ENCODE measurements at regions not wholly inside any gene's neighbourhood (a gene's known extent, or its start where the extent isn't known, plus 50 kb on each side); places are given as distances from the start of the nearest gene placed in this dataset.
A peak's percentile ranks its signal among the peaks of the same experiment; 100 is the strongest.

- no peak for DNase-seq
Observed at GRCh38 chr13:111519041-111519440, 198.6 kb downstream of the TEX29 start.

GRCh38 chr13:111519490-111520170 is 199.2 kb downstream of the TEX29 start:
- DNase-seq = no peak

- DNase-seq = no peak
Observed at GRCh38 chr13:111521030-111521429, 200.6 kb downstream of the TEX29 start.

DNA sequence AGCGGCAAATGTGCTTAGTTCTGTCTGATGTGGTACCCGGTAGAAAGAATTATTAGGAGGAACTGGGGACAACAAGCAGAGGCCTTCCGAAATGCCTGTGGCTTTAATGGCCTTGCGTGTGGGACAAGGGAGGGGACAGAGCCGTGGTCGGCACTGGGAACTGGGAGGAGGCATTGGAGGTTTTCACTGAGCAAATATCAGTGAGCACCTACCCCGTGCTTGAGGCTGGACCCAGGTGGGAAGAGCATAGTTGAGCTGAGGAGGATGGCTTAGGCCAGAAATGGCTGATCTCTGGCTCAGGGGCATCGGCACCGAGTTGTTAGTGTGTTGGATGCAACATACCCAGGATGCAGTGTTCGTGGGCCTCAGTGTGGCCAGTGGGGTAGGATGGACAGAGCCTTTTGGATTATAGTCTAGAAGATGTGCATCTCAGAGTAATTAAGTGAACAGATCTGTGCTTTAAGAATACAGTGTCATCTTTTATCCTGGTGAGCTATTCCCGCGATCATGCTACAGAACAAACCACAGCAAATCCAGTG is 201.3 kb downstream of the TEX29 start:
- DNase-seq = no peak

DNA sequence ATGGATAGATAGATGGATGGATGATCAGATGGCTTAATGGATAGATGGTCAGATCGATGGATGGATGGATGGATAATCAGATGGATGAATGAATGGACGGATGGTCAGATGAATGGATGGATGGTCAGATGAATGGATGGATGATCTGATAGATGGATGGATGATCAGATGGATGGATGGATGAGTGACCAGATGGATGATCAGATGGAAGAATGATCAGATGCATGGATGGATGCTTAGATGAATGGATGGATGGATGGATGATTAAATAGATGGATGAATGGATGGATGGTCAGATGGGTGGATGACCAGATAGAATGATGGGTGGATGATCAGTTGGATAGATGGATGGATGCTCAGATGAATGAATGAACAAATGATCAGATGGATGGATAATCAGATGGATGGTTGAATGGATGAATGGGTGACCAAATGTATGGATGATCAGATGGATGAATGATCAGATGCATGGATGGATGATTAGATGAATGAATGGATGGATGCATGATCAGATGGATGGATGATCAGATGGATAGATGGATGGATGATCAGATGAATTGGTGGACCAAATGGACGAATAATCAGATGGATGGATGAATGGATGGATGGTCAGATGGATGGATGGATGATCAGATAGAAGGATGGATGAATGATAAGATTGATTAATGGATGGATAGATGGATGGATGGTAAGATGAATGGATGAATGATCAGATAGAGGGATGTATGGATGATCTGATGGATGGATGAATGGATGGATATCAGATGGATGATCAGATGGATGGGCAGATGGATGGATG is 205.1 kb downstream of the TEX29 start:
- no peak for DNase-seq

GRCh38 chr13:111526922-111527321 is 206.5 kb downstream of the TEX29 start:
- peak; percentile 23 for DNase-seq

DNA sequence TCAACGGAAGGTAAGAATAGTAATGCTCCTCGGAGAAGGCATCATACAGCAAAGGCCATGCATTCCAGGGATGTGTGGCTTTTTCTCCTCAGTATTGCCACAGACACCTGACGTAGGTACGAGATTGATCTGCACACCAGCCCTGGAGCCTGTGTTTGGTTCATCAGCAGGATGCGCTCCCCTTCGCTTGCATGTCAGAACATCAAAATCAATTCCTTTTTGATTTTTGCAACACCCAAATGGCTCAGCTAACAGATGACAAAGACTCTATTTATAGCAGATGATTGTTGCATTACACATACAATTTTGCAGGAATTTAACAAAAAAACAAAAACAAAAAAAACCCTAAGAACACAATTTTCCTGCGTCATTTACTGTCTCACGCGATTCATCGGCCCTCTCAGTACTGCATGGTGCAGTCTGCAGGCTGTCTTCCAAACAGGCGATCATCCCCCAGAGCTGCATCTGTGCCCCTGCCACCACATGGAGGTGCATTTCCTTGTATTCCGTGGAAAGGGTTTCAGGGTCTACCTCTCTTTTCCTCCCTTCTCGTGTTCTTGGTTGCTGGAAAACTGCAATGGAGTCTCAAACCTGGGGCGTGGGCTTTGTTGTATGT is 207.3 kb downstream of the TEX29 start:
- no peak for DNase-seq

- no peak for DNase-seq
Observed at GRCh38 chr13:111528513-111528912, 208.1 kb downstream of the TEX29 start.

DNA sequence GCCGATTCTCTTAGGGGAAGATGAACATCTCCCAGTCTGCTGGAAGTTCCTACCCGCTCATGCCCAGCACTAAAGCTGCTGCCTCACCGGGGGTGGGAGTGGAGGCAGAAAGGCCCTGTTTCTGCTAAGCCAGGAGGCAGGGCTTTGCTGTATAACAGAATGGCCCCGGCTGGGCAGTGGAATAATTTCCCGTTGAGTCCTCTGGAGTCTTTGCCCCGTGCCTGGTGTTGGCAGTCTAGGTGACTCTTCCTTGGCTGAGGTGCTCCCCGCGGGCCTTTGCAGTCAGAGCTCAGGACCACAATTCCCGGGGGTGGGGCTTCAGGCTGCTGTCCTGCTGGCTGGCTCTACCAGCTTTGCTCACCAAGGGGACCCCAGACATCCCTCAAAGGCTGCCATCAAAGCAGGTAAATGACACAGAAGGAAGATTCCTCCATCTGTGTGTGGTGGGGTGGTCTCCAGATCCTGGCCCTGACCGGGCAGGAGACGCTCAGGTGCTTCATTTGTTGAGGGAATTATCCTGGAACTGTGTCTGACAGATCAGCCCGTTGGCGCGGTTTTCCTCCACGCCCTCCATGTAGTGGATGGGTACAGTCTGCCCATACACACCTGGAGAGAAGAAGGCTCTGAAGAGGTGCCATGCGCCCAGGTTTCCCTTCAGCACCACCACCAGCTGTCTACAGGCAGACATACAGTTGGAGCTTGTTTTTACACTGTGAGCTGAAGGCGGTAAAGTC is 209.9 kb downstream of the TEX29 start:
- no peak for DNase-seq

DNA sequence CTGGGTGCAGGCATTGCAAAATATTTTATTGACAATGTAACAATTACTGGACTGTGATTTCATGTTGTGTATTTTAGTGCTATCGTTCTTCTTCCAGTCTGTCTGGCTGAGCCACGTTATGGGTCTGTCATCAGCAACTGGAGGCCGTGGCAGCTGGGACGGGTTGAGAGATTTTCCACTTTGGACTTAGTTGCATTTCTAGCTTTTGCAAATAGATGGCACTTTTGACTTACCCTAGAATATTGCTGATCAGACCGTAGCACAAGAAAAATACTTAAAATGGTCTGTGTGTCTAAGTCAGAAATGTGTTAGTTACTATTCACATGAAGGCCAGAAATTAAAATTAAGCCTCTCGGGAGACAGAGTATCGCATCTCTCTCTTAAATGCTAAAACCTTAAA is 211.1 kb downstream of the TEX29 start:
- DNase-seq = no peak

DNA sequence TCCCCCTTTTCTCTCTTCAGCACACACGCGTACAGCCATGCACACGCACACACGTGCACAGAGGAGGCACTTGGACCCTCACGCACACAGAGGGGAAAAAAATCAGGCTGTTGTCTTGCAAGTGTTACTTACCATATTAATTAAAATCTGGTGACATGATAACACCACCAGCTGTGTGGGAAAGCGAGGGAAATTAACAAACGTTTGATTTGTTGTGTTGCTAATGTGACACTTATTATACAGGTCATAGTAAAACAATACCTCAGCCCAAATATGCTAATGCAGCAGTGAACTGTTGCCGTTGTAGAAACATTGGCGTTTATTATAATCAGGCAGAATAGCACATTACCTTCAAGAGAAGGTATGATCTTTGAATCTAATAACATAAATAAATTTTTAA is 211.7 kb downstream of the TEX29 start:
- DNase-seq = no peak

DNA sequence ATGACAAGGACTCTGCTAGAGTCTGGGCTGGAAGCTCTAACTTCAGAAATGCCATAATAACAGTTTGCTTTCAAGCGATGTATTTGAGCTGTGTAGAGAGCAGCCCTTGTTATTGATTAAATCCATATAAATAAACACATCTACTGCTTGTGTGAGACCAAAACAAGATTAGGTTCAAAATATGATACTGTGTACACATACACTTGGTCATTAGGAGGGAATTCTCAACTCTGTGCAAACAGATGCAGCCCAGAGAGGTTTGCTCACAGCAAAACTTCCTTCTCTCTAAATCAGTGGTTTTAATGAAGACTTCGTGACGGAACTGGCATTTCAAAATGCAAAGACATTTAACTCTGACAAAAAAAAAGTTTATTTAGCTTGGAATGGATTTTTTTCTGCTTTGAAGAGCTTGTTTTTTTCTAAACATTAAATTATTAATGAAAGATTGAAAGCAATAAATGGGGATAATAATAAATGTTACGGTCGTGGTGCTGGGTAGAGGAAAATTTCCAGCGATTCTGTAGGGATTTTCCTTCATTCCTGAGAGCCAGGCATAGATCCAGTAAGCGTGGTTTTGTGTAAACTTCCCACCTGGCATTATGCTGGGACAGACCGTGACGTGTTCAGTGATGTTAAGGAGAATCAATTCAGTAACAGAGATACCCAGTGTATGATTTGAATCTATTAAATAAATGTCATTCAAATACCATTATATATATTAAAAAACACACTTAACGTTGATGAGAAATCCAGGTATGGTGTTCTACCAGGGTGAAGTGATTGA is 213.7 kb downstream of the TEX29 start:
- DNase-seq = peak; percentile 56

GRCh38 chr13:111534751-111535522 is 214.5 kb downstream of the TEX29 start:
- no peak for DNase-seq

GRCh38 chr13:111535523-111535811 is 215.0 kb downstream of the TEX29 start:
- no peak for DNase-seq

- no peak for DNase-seq
Observed at GRCh38 chr13:111536075-111536642, 215.7 kb downstream of the TEX29 start.

- DNase-seq = no peak
Observed at GRCh38 chr13:111537115-111537728, 216.8 kb downstream of the TEX29 start.

GRCh38 chr13:111537843-111538499 is 217.5 kb downstream of the TEX29 start:
- no peak for DNase-seq

GRCh38 chr13:111539252-111539651 is 218.8 kb downstream of the TEX29 start:
- DNase-seq = no peak

GRCh38 chr13:111539791-111540446 is 219.5 kb downstream of the TEX29 start:
- DNase-seq = no peak

- DNase-seq = no peak
Observed at GRCh38 chr13:111540486-111540885, 220.0 kb downstream of the TEX29 start.

Data from COR-L47 (cell line).